DOHH2 (cell line): ENCODE measurements at regions not wholly inside any gene's neighbourhood (a gene's known extent, or its start where the extent isn't known, plus 50 kb on each side); places are given as distances from the start of the nearest gene placed in this dataset.

ENCODE experiments used
- CTCF ChIP-seq: fragments of 200-600 bp; sonication (generic); IDR thresholded peaks from one replicate; pipeline ENCODE4 v1.5.1; 2014; ENCODE audit warnings: antibody characterized with exemption, mild to moderate bottlenecking, low read depth, low read length; ENCODE audit not compliant: poor library complexity, severe bottlenecking
- EZH2phosphoT487 ChIP-seq: fragments of 200-600 bp; sonication (generic); IDR thresholded peaks from 2 replicates; pipeline ENCODE4 v1.6.1; 2017; ENCODE audit warnings: borderline replicate concordance, mild to moderate bottlenecking, antibody characterized with exemption, low read length, moderate library complexity, mixed read lengths

- TF ChIP-seq CTCF (no peak), EZH2phosphoT487 (no peak)
Measured at GRCh38 chr7:25774675-25775074, 377.3 kb upstream of the NFE2L3 start.
